Stimulated activated naive B cell treated with anti-CD40 and anti-IgM and Interleukin-4, amounts not matched to agents 10 μg/mL and 1 μg/mL and 100 μg/mL, for 72 hours (primary cell): ENCODE measurements at regions not wholly inside any gene's neighbourhood (a gene's known extent, or its start where the extent isn't known, plus 50 kb on each side); places are given as distances from the start of the nearest gene placed in this dataset.

Source experiments
- ATAC-seq, 2 donors: fragments of 150-1000 bp; cut with Tn5 transposase; replicated peaks; 2 replicates each; pipeline ENCODE4 v1.10.0; 2021; ENCODE audit warnings: moderate library complexity in 1 of 2
- DNase-seq: peaks from one replicate; pipeline ENCODE4 v3.0.0; 2021
- H3K27ac Mint-ChIP-seq: one replicate; pipeline ENCODE4 v1.8.0; 2022; ENCODE audit warnings: mild to moderate bottlenecking, mixed read lengths
- H3K27me3 Mint-ChIP-seq, 2 donors: one replicate each; pipeline ENCODE4 v1.8.0; 2022; ENCODE audit warnings: mixed read lengths in 2 of 2
- H3K36me3 Mint-ChIP-seq, 2 donors: one replicate each; pipeline ENCODE4 v1.8.0; 2022; ENCODE audit warnings: mixed read lengths in 2 of 2, mild to moderate bottlenecking in 1 of 2
- H3K4me1 Mint-ChIP-seq, 2 donors: one replicate each; pipeline ENCODE4 v1.8.0; 2022; ENCODE audit warnings: mixed read lengths in 2 of 2, mild to moderate bottlenecking in 1 of 2
- H3K4me3 Mint-ChIP-seq, 2 donors: one replicate each; pipeline ENCODE4 v1.8.0; 2022; ENCODE audit warnings: mild to moderate bottlenecking in 2 of 2, mixed read lengths in 2 of 2, moderate library complexity in 1 of 2
- H3K9me3 Mint-ChIP-seq, 2 donors: one replicate each; pipeline ENCODE4 v1.8.0; 2022; ENCODE audit warnings: mixed read lengths in 2 of 2, mild to moderate bottlenecking in 1 of 2

DNA sequence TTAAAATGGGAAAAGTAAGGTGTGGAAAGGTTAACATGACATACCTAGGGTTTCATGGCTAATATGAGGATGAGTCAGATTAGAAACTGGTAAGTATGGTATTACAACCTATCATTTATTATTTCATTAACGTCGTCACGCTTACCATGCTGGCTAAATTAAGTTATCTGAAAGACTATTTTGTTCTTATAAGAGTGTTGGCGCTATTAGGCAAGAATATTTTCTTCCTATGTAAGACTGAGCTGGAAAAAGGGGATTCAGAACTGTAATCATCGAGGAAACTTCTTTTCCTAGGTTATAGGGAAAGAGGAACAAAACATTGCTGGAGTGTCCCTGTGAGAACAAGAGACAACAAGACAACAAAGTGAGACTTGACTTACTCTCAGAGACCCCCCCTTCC lies 440.8 kb downstream of the KCNJ2 start:
- no peaks in the 10 kb centered on the region for H3K36me3 Mint-ChIP-seq
- H3K9me3 Mint-ChIP-seq, result peaks cover 0 to 1% of the 10 kb centered on the region in 2 donors
- peaks cover 3 to 5% of the 10 kb centered on the region in 2 donors for H3K27me3 Mint-ChIP-seq
- no peak overlapping the region for H3K27ac Mint-ChIP-seq
- ATAC-seq (no peak), DNase-seq (no peak)
- H3K4me3 Mint-ChIP-seq, result no peak overlapping the region
- no peaks in the 10 kb centered on the region for H3K4me1 Mint-ChIP-seq

GRCh38 chr17:70613681-70614080 lies 444.3 kb downstream of the KCNJ2 start:
- DNase-seq (no peak), ATAC-seq (no peak)
- H3K9me3 Mint-ChIP-seq, result peaks cover 0 to 1% of the 10 kb centered on the region in 2 donors
- no peak overlapping the region for H3K4me3 Mint-ChIP-seq
- H3K4me1 Mint-ChIP-seq, result no peaks in the 10 kb centered on the region
- no peak overlapping the region for H3K27ac Mint-ChIP-seq
- H3K27me3 Mint-ChIP-seq, result peaks cover 5 to 8% of the 10 kb centered on the region in 2 donors
- no peaks in the 10 kb centered on the region for H3K36me3 Mint-ChIP-seq

DNA sequence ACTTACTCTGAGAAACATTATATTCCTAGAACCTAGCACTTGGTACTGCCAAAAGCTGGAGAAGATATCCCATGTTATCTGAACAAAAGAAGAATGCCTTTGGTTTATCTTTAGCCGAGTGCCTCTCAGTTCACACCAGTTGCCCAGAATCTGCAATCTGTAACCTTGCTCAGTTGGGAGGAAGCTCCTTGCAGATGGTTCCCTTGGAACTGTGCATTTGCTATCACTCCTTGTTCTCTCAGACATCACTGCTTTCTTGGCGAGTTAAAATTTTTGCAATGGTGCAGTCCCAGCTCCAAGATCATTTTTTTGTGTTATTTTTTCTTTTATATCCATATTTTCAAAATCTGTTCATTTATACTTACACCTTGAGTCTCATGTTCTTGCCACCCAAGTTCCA lies 446.5 kb downstream of the KCNJ2 start:
- no peak overlapping the region for H3K4me3 Mint-ChIP-seq
- peaks cover 0 to 1% of the 10 kb centered on the region in 2 donors for H3K9me3 Mint-ChIP-seq
- H3K4me1 Mint-ChIP-seq, result no peaks in the 10 kb centered on the region
- H3K27ac Mint-ChIP-seq, result no peak overlapping the region
- H3K27me3 Mint-ChIP-seq, result peaks cover 5 to 8% of the 10 kb centered on the region in 2 donors
- DNase-seq (no peak), ATAC-seq (no peak)
- no peaks in the 10 kb centered on the region for H3K36me3 Mint-ChIP-seq

- Mint-ChIP-seq H3K4me3 (no peak overlapping the region), H3K36me3 (no peaks in the 10 kb centered on the region), H3K4me1 (peaks cover 6 to 8% of the 10 kb centered on the region in 2 donors), H3K9me3 (no peaks in the 10 kb centered on the region), H3K27me3 (peaks cover 0 to 8% of the 10 kb centered on the region in 2 donors), H3K27ac (no peak overlapping the region)
- no peak for ATAC-seq
- DNase-seq, result no peak
Measured at GRCh38 chr17:70618641-70619040, 449.3 kb downstream of the KCNJ2 start.

GRCh38 chr17:70621566-70621965 lies 452.2 kb downstream of the KCNJ2 start:
- Mint-ChIP-seq H3K9me3 (no peaks in the 10 kb centered on the region), H3K4me1 (peaks cover 6 to 8% of the 10 kb centered on the region in 2 donors), H3K36me3 (no peaks in the 10 kb centered on the region), H3K4me3 (no peak overlapping the region), H3K27me3 (peaks cover 0 to 3% of the 10 kb centered on the region in 2 donors), H3K27ac (no peak overlapping the region)
- DNase-seq (no peak), ATAC-seq (no peak)

DNA sequence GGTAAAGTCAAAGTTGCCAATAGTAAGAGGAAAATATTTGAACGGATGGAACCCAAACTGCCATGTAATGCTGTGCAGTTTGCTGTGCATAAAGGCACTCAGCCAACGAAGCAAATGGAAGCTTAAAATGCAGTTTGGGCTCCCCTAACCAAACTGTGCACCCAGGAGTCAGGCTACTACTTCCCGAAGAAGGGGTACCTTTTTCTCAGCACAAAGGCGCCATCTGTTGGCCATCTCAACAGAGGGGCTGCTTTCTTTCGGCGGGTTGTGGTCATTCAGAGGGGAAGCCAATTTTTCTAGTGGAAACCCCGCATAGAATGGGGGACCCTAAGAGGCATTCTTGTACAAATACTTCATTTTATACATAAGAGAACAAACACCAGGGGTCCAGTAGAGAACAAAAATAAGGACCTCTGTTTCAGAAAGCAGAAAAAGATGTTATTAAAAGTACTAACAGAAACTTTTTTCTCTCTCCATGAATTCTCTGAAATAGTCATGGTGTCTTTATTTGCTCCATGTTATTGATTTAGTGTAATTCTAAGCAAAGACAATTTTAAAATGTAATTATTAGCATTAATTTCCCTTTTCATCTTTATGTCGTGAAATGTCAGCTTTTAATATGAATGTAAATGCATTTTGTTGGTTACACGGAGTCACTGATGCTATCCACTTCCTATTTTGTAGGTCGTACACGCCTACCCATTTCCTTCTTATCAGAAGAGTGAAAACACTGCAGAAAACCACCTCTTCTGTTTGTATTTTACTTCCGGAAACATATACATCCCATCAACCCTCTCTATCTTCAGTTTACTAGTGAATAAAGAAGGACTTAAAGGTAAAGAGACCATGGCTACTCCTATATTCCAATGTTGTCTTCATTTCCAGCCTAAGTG lies 453.3 kb downstream of the KCNJ2 start:
- ATAC-seq, result peak; percentile 82 to 85
- H3K27me3 Mint-ChIP-seq, result peaks cover 0 to under 1% of the 10 kb centered on the region in 2 donors
- H3K36me3 Mint-ChIP-seq, result no peaks in the 10 kb centered on the region
- H3K27ac Mint-ChIP-seq, result no peak overlapping the region
- peaks cover 6 to 8% of the 10 kb centered on the region in 2 donors for H3K4me1 Mint-ChIP-seq
- no peaks in the 10 kb centered on the region for H3K9me3 Mint-ChIP-seq
- peak; percentile 4 for DNase-seq
- no peak overlapping the region for H3K4me3 Mint-ChIP-seq

GRCh38 chr17:70624211-70624610 lies 454.9 kb downstream of the KCNJ2 start:
- DNase-seq (no peak), ATAC-seq (no peak)
- Mint-ChIP-seq H3K36me3 (no peaks in the 10 kb centered on the region), H3K27me3 (no peaks in the 10 kb centered on the region), H3K4me3 (no peak overlapping the region), H3K27ac (no peak overlapping the region), H3K4me1 (peaks cover 6 to 8% of the 10 kb centered on the region in 2 donors), H3K9me3 (no peaks in the 10 kb centered on the region)

- Mint-ChIP-seq H3K36me3 (no peaks in the 10 kb centered on the region), H3K27ac (no peak overlapping the region), H3K27me3 (peaks cover 0 to 5% of the 10 kb centered on the region in 2 donors), H3K4me1 (no peaks in the 10 kb centered on the region), H3K9me3 (no peaks in the 10 kb centered on the region), H3K4me3 (no peak overlapping the region)
- ATAC-seq (no peak), DNase-seq (no peak)
Measured at GRCh38 chr17:70629902-70630301, 460.6 kb downstream of the KCNJ2 start.

- ATAC-seq (no peak), DNase-seq (no peak)
- H3K9me3 Mint-ChIP-seq, result no peaks in the 10 kb centered on the region
- H3K36me3 Mint-ChIP-seq, result no peaks in the 10 kb centered on the region
- no peaks in the 10 kb centered on the region for H3K27me3 Mint-ChIP-seq
- H3K4me3 Mint-ChIP-seq, result no peak overlapping the region
- no peaks in the 10 kb centered on the region for H3K4me1 Mint-ChIP-seq
- H3K27ac Mint-ChIP-seq, result no peak overlapping the region
Measured at GRCh38 chr17:70636517-70637133, 467.3 kb downstream of the KCNJ2 start.

DNA sequence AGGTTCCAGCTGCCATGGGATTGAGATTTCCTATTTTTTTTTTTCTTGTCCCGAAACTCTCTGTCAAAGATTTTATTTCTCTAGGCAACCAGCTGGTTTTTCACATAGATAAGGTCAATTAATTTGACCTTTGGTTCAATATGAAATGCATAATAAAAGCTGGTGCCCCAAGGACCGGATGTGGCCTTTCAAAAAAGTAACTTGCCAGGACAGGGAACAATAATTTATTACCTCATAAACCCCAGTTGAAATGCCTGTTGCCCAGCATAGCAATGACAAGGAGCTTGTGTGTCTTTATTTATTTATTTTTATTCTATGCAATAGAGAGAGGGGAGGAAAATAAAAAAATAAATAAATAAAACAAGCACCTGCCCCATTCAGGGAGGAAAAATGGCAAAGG lies 472.7 kb downstream of the KCNJ2 start:
- Mint-ChIP-seq H3K27me3 (no peaks in the 10 kb centered on the region), H3K27ac (no peak overlapping the region), H3K36me3 (peaks cover 0 to 2% of the 10 kb centered on the region in 2 donors), H3K4me1 (no peaks in the 10 kb centered on the region), H3K4me3 (no peak overlapping the region), H3K9me3 (peaks cover 0 to 5% of the 10 kb centered on the region in 2 donors)
- ATAC-seq, result no peak
- no peak for DNase-seq

GRCh38 chr17:70644096-70644495 lies 474.8 kb downstream of the KCNJ2 start:
- no peaks in the 10 kb centered on the region for H3K27me3 Mint-ChIP-seq
- H3K4me1 Mint-ChIP-seq, result no peaks in the 10 kb centered on the region
- DNase-seq (no peak), ATAC-seq (no peak)
- no peak overlapping the region for H3K27ac Mint-ChIP-seq
- H3K4me3 Mint-ChIP-seq, result no peak overlapping the region
- H3K9me3 Mint-ChIP-seq, result peaks cover 0 to 5% of the 10 kb centered on the region in 2 donors
- peaks cover 0 to 2% of the 10 kb centered on the region in 2 donors for H3K36me3 Mint-ChIP-seq

DNA sequence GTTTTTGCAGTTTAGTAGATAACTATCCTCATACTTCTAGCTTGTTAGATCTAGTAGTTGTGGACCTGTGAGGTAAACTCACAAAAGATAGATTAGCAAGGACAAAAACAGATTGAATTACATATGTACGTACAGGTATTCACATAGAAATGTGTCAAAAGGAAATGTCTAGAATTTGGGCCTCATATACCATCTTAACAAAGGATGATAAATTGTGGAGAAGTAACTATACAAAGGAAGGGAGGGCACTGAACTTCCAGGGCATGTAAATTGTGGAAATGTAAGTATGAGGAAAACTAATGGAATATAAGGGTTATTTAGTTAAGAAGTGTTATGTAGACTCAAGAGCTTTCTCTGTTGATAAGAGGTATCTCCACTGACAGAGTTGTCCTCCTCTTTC lies 477.3 kb downstream of the KCNJ2 start:
- H3K4me3 Mint-ChIP-seq, result no peak overlapping the region
- H3K9me3 Mint-ChIP-seq, result peaks cover 0 to 5% of the 10 kb centered on the region in 2 donors
- peaks cover 0 to 2% of the 10 kb centered on the region in 2 donors for H3K36me3 Mint-ChIP-seq
- ATAC-seq (no peak), DNase-seq (no peak)
- no peaks in the 10 kb centered on the region for H3K4me1 Mint-ChIP-seq
- H3K27ac Mint-ChIP-seq, result no peak overlapping the region
- H3K27me3 Mint-ChIP-seq, result no peaks in the 10 kb centered on the region

GRCh38 chr17:70648166-70648565 lies 478.8 kb downstream of the KCNJ2 start:
- H3K36me3 Mint-ChIP-seq, result peaks cover 0 to 2% of the 10 kb centered on the region in 2 donors
- no peaks in the 10 kb centered on the region for H3K4me1 Mint-ChIP-seq
- no peak for DNase-seq
- H3K27ac Mint-ChIP-seq, result no peak overlapping the region
- H3K9me3 Mint-ChIP-seq, result peaks cover 0 to 5% of the 10 kb centered on the region in 2 donors
- no peak overlapping the region for H3K4me3 Mint-ChIP-seq
- no peak for ATAC-seq
- no peaks in the 10 kb centered on the region for H3K27me3 Mint-ChIP-seq

DNA sequence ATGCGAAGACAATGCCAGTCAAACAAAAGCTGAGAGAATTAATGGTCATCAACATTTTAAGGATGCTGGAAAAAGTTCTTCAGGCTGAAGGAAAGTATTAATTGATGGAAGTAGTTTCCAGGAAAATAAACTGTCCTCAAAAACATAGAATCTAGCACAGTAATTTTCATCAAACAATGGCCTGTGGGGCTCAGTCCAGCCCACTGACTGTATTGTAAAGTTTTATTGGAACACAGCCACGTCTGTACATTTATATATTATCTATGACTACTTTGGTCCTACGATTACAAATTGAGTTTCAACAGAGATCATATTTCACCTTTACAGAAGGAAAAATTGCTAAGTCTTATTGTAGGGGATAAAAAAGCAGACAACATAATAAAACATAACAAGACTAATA lies 484.5 kb downstream of the KCNJ2 start:
- no peak for ATAC-seq
- Mint-ChIP-seq H3K27ac (no peak overlapping the region), H3K4me1 (peaks cover 0 to 5% of the 10 kb centered on the region in 2 donors), H3K27me3 (no peaks in the 10 kb centered on the region), H3K4me3 (no peak overlapping the region), H3K36me3 (no peaks in the 10 kb centered on the region), H3K9me3 (no peaks in the 10 kb centered on the region)
- no peak for DNase-seq

DNA sequence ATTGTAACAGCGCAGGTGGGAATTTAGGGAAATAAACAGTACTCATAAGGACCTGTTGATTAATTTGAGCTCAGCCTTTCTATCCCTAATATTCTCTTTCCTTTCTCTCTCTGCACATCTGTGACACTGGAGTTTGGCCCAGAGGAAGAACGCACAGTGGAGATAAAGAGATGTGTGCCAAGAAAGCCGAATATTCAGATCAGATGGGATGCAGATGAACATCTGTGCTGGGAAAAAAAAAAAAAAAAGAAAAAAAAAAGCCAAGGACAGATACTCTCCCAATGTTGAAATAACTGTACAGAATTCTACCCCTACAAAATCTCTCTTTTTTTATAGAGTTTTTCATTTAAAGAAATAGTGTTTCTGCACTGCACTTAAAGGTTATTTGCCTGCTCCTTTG lies 485.4 kb downstream of the KCNJ2 start:
- no peak overlapping the region for H3K27ac Mint-ChIP-seq
- ATAC-seq (no peak), DNase-seq (no peak)
- no peaks in the 10 kb centered on the region for H3K9me3 Mint-ChIP-seq
- no peaks in the 10 kb centered on the region for H3K27me3 Mint-ChIP-seq
- H3K4me3 Mint-ChIP-seq, result no peak overlapping the region
- peaks cover 0 to 5% of the 10 kb centered on the region in 2 donors for H3K4me1 Mint-ChIP-seq
- H3K36me3 Mint-ChIP-seq, result no peaks in the 10 kb centered on the region
